ENCODE measurements at regions not wholly inside any gene's neighbourhood (a gene's known extent, or its start where the extent isn't known, plus 50 kb on each side); places are given as distances from the start of the nearest gene placed in this dataset.

DNA sequence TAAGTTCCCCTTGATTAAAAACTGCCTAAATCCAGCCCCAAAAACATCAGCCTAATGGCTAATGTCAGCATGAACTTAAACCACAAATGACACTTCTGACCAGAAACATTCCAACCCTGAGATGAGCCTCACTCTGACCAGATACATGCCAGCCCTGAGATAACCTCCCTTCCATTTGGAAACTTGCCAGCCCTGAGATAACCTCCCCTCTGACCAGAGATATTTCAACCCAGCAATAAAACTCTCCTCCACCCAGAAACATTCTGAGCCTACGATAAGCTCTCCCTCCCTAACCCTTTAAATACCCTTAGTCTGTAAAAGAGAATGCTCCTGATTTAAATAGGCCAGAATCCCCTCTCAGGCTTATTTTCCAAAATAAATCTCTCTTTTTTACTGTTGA is 1035.7 kb upstream of the NUDT12 start:
- no peak for DNase-seq (ENCODE audit: low read depth)
- TF ChIP-seq, protein P1, sequence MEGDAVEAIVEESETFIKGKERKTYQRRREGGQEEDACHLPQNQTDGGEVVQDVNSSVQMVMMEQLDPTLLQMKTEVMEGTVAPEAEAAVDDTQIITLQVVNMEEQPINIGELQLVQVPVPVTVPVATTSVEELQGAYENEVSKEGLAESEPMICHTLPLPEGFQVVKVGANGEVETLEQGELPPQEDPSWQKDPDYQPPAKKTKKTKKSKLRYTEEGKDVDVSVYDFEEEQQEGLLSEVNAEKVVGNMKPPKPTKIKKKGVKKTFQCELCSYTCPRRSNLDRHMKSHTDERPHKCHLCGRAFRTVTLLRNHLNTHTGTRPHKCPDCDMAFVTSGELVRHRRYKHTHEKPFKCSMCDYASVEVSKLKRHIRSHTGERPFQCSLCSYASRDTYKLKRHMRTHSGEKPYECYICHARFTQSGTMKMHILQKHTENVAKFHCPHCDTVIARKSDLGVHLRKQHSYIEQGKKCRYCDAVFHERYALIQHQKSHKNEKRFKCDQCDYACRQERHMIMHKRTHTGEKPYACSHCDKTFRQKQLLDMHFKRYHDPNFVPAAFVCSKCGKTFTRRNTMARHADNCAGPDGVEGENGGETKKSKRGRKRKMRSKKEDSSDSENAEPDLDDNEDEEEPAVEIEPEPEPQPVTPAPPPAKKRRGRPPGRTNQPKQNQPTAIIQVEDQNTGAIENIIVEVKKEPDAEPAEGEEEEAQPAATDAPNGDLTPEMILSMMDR (conservative IDR thresholded peaks at IDR 0.05; ENCODE audit: low read depth, low read length), result no peak
- H3K4me3 ChIP-seq (ENCODE audit: low read depth, low read length), result no peak overlapping the region

- H3K4me3 ChIP-seq (ENCODE audit: low read depth, low read length), result no peak overlapping the region
- DNase-seq (ENCODE audit: low read depth), result no peak
- TF ChIP-seq, protein P1 (conservative IDR thresholded peaks at IDR 0.05; ENCODE audit: low read depth, low read length), result no peak
These were observed 1032.3 kb upstream of the NUDT12 start for GRCh38 chr5:104594850-104595249.

- DNase-seq (ENCODE audit: low read depth), result no peak
- H3K4me3 ChIP-seq (ENCODE audit: low read depth, low read length), result no peak overlapping the region
- TF ChIP-seq, protein P1 (conservative IDR thresholded peaks at IDR 0.05; ENCODE audit: low read depth, low read length), result no peak
These were observed 1014.1 kb upstream of the NUDT12 start for GRCh38 chr5:104576677-104577076.

DNA sequence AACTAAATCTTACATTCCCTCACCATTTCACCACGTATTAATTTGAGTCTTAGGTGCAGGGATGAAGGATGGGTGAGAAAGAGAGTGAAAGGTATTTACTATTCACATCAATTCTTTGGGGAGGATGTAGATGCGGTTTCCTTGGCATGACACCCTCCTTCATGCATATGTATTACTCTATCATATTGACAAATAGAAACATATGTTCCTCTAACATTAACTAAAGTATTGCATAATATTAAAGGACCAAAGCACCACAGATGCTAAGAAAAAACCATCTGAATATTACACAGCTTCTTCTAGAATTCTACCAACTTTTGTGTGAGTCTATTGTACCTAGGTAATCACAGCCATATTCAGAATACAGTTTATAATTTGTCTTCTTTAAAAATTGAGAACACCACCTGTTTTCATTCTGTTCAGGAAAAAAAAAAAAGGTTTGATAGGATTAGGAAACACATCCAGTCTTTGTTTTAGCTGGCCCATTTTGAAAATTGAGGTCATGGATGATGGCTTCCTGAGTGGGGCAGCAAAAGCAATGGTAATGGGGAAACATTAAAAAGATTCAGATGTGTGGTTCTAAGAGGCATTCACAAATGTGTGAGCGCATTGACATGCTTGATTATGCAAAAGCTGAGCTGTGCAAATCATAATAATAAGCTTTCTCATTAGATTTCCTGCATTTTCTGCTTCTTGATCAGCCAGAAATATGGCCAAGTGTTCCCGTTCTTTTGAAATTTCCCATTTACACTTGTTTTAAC is 1011.5 kb upstream of the NUDT12 start:
- no peak overlapping the region for H3K4me3 ChIP-seq (ENCODE audit: low read depth, low read length)
- TF ChIP-seq, protein P1 (conservative IDR thresholded peaks at IDR 0.05; ENCODE audit: low read depth, low read length), result no peak
- DNase-seq (ENCODE audit: low read depth), result no peak

GRCh38 chr5:104569621-104570020 is 1007.0 kb upstream of the NUDT12 start:
- TF ChIP-seq, protein P1 (conservative IDR thresholded peaks at IDR 0.05; ENCODE audit: low read depth, low read length), result no peak
- no peak overlapping the region for H3K4me3 ChIP-seq (ENCODE audit: low read depth, low read length)
- DNase-seq (ENCODE audit: low read depth), result no peak

GRCh38 chr5:104564530-104564929 is 1001.9 kb upstream of the NUDT12 start:
- no peak for DNase-seq (ENCODE audit: low read depth)
- no peak overlapping the region for H3K4me3 ChIP-seq (ENCODE audit: low read depth, low read length)
- TF ChIP-seq, protein P1 (conservative IDR thresholded peaks at IDR 0.05; ENCODE audit: low read depth, low read length), result no peak

DNA sequence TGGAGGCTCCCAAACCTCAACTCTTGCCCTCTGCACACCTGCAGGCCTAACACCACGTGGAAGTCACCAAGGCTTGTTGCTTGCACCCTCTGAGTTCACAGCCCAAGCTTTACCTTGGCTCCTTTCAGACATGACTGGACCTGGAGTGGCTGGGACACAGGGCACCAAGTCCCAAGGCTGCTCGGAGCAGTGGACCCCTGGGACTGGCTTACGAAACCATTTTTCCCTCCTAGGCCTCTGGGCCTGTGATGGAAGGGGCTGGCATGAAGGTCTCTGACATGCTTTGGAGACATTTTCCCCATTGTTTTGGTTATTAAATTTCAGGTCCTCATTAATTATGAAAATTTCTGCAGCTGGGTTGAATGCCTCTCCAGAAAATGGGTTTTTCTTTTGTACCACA is 994.4 kb upstream of the NUDT12 start:
- TF ChIP-seq, protein P1 (conservative IDR thresholded peaks at IDR 0.05; ENCODE audit: low read depth, low read length), result no peak
- DNase-seq (ENCODE audit: low read depth), result no peak

More for the DNA sequence above, 994.4 kb upstream of the NUDT12 start:
- no peak overlapping the region for H3K4me3 ChIP-seq (ENCODE audit: low read depth, low read length)

Data from choroid plexus epithelial cell (primary cell).